Kasumi-1 (cell line): ENCODE measurements at regions not wholly inside any gene's neighbourhood (a gene's known extent, or its start where the extent isn't known, plus 50 kb on each side); places are given as distances from the start of the nearest gene placed in this dataset.
"Not testable (repeated sequence)": the region's sequence is repeated elsewhere in the genome, so short reads cannot be mapped to it uniquely, and the experiment has no call there.

Source experiments
- DNase-seq, 2 experiments: peaks; one replicate each; lab custom pipeline; 2025; lab: John Stamatoyannopoulos, UW

GRCh38 chr9:126170286-126170823 is 156.3 kb upstream of the MVB12B start:
- DNase-seq = no peak

GRCh38 chr9:126171641-126172040 is 155.0 kb upstream of the MVB12B start:
- DNase-seq = no peak

GRCh38 chr9:126173401-126173800 is 153.2 kb upstream of the MVB12B start:
- no peak for DNase-seq

GRCh38 chr9:126173929-126174328 is 152.7 kb upstream of the MVB12B start:
- no peak for DNase-seq

- no peak for DNase-seq
Measured at GRCh38 chr9:126183266-126183665, 143.4 kb upstream of the MVB12B start.

- DNase-seq = not testable (repeated sequence)
Measured at GRCh38 chr9:126190994-126191393, 135.6 kb upstream of the MVB12B start.

- DNase-seq = no peak
Measured at GRCh38 chr9:126198854-126199253, 127.8 kb upstream of the MVB12B start.

GRCh38 chr9:126203313-126203712 is 123.3 kb upstream of the MVB12B start:
- DNase-seq = no peak

- DNase-seq = no peak
Measured at GRCh38 chr9:126204197-126204596, 122.4 kb upstream of the MVB12B start.

- no peak for DNase-seq
Measured at GRCh38 chr9:126204708-126205225, 121.9 kb upstream of the MVB12B start.

GRCh38 chr9:126205265-126205664 is 121.4 kb upstream of the MVB12B start:
- no peak for DNase-seq

- no peak for DNase-seq
Measured at GRCh38 chr9:126205845-126206498, 120.7 kb upstream of the MVB12B start.

GRCh38 chr9:126207256-126207655 is 119.4 kb upstream of the MVB12B start:
- DNase-seq = no peak

- DNase-seq = no peak
Measured at GRCh38 chr9:126208216-126208758, 118.3 kb upstream of the MVB12B start.

- no peak for DNase-seq
Measured at GRCh38 chr9:126211441-126212074, 115.1 kb upstream of the MVB12B start.

GRCh38 chr9:126215486-126215885 is 111.1 kb upstream of the MVB12B start:
- DNase-seq = no peak

GRCh38 chr9:126216826-126217225 is 109.8 kb upstream of the MVB12B start:
- no peak for DNase-seq

GRCh38 chr9:126217250-126217653 is 109.4 kb upstream of the MVB12B start:
- DNase-seq = no peak

GRCh38 chr9:126217797-126218196 is 108.8 kb upstream of the MVB12B start:
- no peak for DNase-seq

GRCh38 chr9:126218359-126219125 is 108.1 kb upstream of the MVB12B start:
- DNase-seq = no peak

- DNase-seq = no peak
Measured at GRCh38 chr9:126219166-126219565, 107.5 kb upstream of the MVB12B start.

- DNase-seq = no peak
Measured at GRCh38 chr9:126219648-126220063, 107.0 kb upstream of the MVB12B start.
